Neural progenitor cell (in vitro differentiated cells): ENCODE measurements at regions not wholly inside any gene's neighbourhood (a gene's known extent, or its start where the extent isn't known, plus 50 kb on each side); places are given as distances from the start of the nearest gene placed in this dataset.

ENCODE experiments used
- DNase-seq: peaks from one replicate; pipeline ENCODE4 v3.0.0-alpha.2; 2016; ENCODE audit warnings: low spot score
- H2AFZ ChIP-seq: fragments of 200-600 bp; sonication (generic); replicated peaks from 2 replicates; pipeline ENCODE4 v1.6.1; 2016; ENCODE audit warnings: antibody characterized with exemption
- H3F3A ChIP-seq: fragments of 200-600 bp; sonication (generic); 2 replicates; pipeline ENCODE4 v1.6.1; 2016; ENCODE audit warnings: antibody characterized with exemption, low read depth
- H3K27ac ChIP-seq: fragments of 200-600 bp; sonication (generic); 2 replicates; pipeline ENCODE4 v1.5.1; 2016; ENCODE audit warnings: mild to moderate bottlenecking
- H3K27me3 ChIP-seq: fragments of 200-600 bp; sonication (generic); 2 replicates; pipeline ENCODE4 v1.6.1; 2016; ENCODE audit warnings: mild to moderate bottlenecking, moderate library complexity
- H3K36me3 ChIP-seq: fragments of 200-600 bp; sonication (generic); 2 replicates; pipeline ENCODE4 v1.5.1; 2016
- H3K4me1 ChIP-seq: fragments of 200-600 bp; sonication (generic); 2 replicates; pipeline ENCODE4 v1.6.1; 2016; ENCODE audit warnings: mixed run types
- H3K4me2 ChIP-seq: fragments of 200-600 bp; sonication (generic); 2 replicates; pipeline ENCODE4 v1.6.1; 2016
- H3K4me3 ChIP-seq: fragments of 200-600 bp; sonication (generic); 2 replicates; pipeline ENCODE4 v1.5.1; 2016
- H3K79me2 ChIP-seq: fragments of 200-600 bp; sonication (generic); 2 replicates; pipeline ENCODE4 v1.6.1; 2016; ENCODE audit warnings: low read depth
- H3K9ac ChIP-seq: fragments of 200-600 bp; sonication (generic); 2 replicates; pipeline ENCODE4 v1.6.1; 2016
- H3K9me3 ChIP-seq: fragments of 200-600 bp; sonication (generic); 2 replicates; pipeline ENCODE4 v1.5.1; 2016; ENCODE audit warnings: low read depth
- H4K20me1 ChIP-seq: fragments of 200-600 bp; sonication (generic); 2 replicates; pipeline ENCODE4 v1.6.1; 2016; ENCODE audit warnings: low read depth
- H3K27ac Mint-ChIP-seq: 3 replicates; pipeline ENCODE4 v1.8.0; 2021; ENCODE audit warnings: mixed read lengths
- H3K27me3 Mint-ChIP-seq: 2 replicates; pipeline ENCODE4 v1.8.0; 2022; ENCODE audit warnings: low read depth, mild to moderate bottlenecking, inconsistent platforms, moderate library complexity, mixed read lengths; ENCODE audit not compliant: insufficient read depth
- H3K36me3 Mint-ChIP-seq: 3 replicates; pipeline ENCODE4 v1.8.0; 2021; ENCODE audit warnings: mixed read lengths
- H3K4me1 Mint-ChIP-seq: 3 replicates; pipeline ENCODE4 v1.8.0; 2021; ENCODE audit warnings: mixed read lengths
- H3K4me3 Mint-ChIP-seq: 3 replicates; pipeline ENCODE4 v1.8.0; 2021; ENCODE audit warnings: mild to moderate bottlenecking, moderate library complexity, mixed read lengths
- H3K9me3 Mint-ChIP-seq: 3 replicates; pipeline ENCODE4 v1.8.0; 2020; ENCODE audit warnings: mixed read lengths
- EZH2 ChIP-seq: fragments of 200-600 bp; sonication (generic); IDR thresholded peaks from 2 replicates; pipeline ENCODE4 v1.6.1; 2017; ENCODE audit warnings: antibody characterized with exemption, mild to moderate bottlenecking, moderate library complexity
- EZH2phosphoT487 ChIP-seq: fragments of 200-600 bp; sonication (generic); IDR thresholded peaks from 2 replicates; pipeline ENCODE4 v1.6.1; 2017; ENCODE audit warnings: antibody characterized with exemption
- TF ChIP-seq, protein P1 (sequence below): fragments of 200-600 bp; sonication (generic); IDR thresholded peaks from 2 replicates; pipeline ENCODE4 v1.5.1; 2017; ENCODE audit warnings: antibody characterized with exemption, mild to moderate bottlenecking

DNA sequence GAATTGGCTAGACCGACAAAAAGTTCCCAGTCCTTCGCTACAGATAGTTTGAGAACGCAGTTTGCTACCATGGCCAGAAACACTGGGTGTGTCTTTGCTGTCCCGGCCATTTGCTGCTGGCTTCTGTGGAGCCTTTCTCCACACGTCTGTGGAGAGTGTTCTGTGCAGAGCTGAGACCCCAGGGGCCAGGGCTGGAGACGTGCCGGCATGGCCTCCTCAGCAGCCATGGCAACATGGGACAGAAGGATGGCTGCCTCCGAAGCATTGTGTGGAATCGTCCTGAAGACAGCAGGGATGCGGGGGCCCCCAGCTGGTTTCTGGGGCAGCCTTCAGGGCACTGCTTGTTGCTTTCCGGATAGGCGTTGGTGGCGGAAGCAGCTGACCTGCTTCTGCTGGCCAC is 142.8 kb downstream of the GADD45G start:
- no peak overlapping the region for H2AFZ ChIP-seq
- no peaks in the 10 kb centered on the region for H4K20me1 ChIP-seq
- Mint-ChIP-seq H3K4me1 (peaks cover 57% of the 10 kb centered on the region), H3K27me3 (peaks cover 20% of the 10 kb centered on the region), H3K27ac (peak overlapping the region; percentile 93), H3K36me3 (peaks cover 4% of the 10 kb centered on the region), H3K9me3 (peaks cover 4% of the 10 kb centered on the region), H3K4me3 (no peak overlapping the region)
- H3K27ac ChIP-seq, result no peak overlapping the region
- H3K4me3 ChIP-seq, result no peak overlapping the region
- H3K4me1 ChIP-seq, result peaks cover 15% of the 10 kb centered on the region
- H3K9me3 ChIP-seq, result no peaks in the 10 kb centered on the region
- no peak overlapping the region for H3K9ac ChIP-seq
- H3F3A ChIP-seq, result no peaks in the 10 kb centered on the region
- no peaks in the 10 kb centered on the region for H3K79me2 ChIP-seq
- no peak overlapping the region for H3K4me2 ChIP-seq
- H3K27me3 ChIP-seq, result no peaks in the 10 kb centered on the region
- no peak for TF ChIP-seq EZH2phosphoT487
- TF ChIP-seq, protein P1, sequence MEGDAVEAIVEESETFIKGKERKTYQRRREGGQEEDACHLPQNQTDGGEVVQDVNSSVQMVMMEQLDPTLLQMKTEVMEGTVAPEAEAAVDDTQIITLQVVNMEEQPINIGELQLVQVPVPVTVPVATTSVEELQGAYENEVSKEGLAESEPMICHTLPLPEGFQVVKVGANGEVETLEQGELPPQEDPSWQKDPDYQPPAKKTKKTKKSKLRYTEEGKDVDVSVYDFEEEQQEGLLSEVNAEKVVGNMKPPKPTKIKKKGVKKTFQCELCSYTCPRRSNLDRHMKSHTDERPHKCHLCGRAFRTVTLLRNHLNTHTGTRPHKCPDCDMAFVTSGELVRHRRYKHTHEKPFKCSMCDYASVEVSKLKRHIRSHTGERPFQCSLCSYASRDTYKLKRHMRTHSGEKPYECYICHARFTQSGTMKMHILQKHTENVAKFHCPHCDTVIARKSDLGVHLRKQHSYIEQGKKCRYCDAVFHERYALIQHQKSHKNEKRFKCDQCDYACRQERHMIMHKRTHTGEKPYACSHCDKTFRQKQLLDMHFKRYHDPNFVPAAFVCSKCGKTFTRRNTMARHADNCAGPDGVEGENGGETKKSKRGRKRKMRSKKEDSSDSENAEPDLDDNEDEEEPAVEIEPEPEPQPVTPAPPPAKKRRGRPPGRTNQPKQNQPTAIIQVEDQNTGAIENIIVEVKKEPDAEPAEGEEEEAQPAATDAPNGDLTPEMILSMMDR, result no peak
- no peak for TF ChIP-seq EZH2
- no peak for DNase-seq
- no peaks in the 10 kb centered on the region for H3K36me3 ChIP-seq

DNA sequence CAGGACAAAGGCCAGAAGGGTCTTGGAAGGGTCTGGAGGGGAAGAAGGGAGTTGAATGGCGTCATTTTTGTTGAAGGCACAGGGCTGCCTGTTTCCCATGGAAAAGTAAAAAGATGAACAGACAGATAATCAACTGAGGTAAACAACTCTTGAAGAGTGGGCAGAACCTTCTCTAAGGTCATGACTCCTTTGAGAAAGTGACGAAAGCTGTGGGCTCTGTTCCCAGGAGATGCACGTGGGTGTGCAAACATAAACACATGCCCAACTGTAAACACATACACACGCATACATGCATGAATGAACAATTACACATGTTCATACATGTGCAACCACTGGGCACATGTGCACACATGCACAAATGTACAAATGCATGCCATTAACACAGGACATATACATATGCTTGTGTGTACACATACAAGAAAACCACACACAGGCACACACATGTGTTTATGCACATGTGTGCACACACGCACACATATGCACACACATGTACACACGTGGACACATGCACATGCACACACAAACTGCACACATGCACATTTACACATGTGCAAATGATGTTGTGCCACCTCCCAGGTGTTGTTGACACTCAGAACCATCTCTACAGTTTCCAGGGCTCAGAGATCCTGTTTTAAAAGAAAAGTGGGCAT is 143.3 kb downstream of the GADD45G start:
- H3K27ac ChIP-seq, result no peak overlapping the region

DNA sequence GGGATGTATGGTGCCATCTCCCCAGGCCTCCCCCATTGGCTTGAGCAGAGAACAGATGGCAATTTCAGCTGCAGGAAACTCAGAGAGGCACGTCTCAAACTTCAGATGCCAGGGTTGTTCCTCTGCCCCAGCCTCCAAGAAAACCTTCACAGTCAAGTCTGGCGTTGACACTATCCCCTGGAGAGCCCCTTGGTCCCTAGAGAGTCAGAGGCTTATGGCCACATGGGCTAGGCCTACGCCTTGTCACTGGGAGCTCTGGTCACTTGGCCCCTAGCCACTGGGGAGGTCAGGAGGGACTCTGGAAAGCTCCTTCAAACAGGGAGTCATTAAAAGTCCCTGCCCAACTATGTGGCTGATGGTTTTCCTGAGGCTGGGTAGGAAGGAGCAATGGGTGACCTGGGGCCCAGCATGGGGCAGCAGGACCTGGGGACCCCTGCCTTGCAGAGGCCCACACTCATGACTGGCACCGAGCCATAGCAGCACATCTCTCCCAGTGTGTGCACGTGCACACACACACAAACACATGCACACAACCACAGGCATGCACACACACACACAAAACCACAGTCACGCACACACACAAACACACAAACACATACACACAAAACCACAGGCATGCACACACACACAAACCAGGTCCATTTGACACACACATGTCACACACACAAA is 144.2 kb downstream of the GADD45G start:
- Histone ChIP-seq H3K27me3 (no peaks in the 10 kb centered on the region), H3K36me3 (no peaks in the 10 kb centered on the region), H3K9ac (no peak overlapping the region), H3K27ac (no peak overlapping the region), H3K9me3 (no peaks in the 10 kb centered on the region), H3K4me1 (peaks cover 6% of the 10 kb centered on the region), H3K4me2 (no peak overlapping the region), H3F3A (no peaks in the 10 kb centered on the region), H3K4me3 (no peak overlapping the region), H3K79me2 (no peaks in the 10 kb centered on the region), H2AFZ (no peak overlapping the region), H4K20me1 (no peaks in the 10 kb centered on the region)
- Mint-ChIP-seq H3K4me1 (peaks cover 47% of the 10 kb centered on the region), H3K4me3 (peak overlapping the region; percentile 46), H3K9me3 (peaks cover 4% of the 10 kb centered on the region), H3K27ac (peak overlapping the region; percentile 69), H3K36me3 (peaks cover 4% of the 10 kb centered on the region), H3K27me3 (peaks cover 20% of the 10 kb centered on the region)
- TF ChIP-seq EZH2phosphoT487, result no peak
- TF ChIP-seq, protein P1, result no peak
- no peak for TF ChIP-seq EZH2
- no peak for DNase-seq

More for the DNA sequence above, 143.3 kb downstream of the GADD45G start:
- H2AFZ ChIP-seq, result no peak overlapping the region
- no peak overlapping the region for H3K4me2 ChIP-seq
- no peak overlapping the region for H3K9ac ChIP-seq
- Mint-ChIP-seq H3K27me3 (peaks cover 20% of the 10 kb centered on the region), H3K36me3 (peaks cover 4% of the 10 kb centered on the region), H3K4me3 (no peak overlapping the region), H3K27ac (peak overlapping the region; percentile 93), H3K9me3 (peaks cover 4% of the 10 kb centered on the region), H3K4me1 (peaks cover 55% of the 10 kb centered on the region)
- no peaks in the 10 kb centered on the region for H3K79me2 ChIP-seq
- DNase-seq, result no peak
- no peak overlapping the region for H3K4me3 ChIP-seq
- no peak for TF ChIP-seq EZH2
- TF ChIP-seq, protein P1, result no peak
- TF ChIP-seq EZH2phosphoT487, result no peak
- H3K4me1 ChIP-seq, result peaks cover 13% of the 10 kb centered on the region
- no peaks in the 10 kb centered on the region for H3K36me3 ChIP-seq
- H4K20me1 ChIP-seq, result no peaks in the 10 kb centered on the region
- no peaks in the 10 kb centered on the region for H3K9me3 ChIP-seq
- no peaks in the 10 kb centered on the region for H3K27me3 ChIP-seq
- no peaks in the 10 kb centered on the region for H3F3A ChIP-seq
